GM10266 (cell line): ENCODE measurements at regions not wholly inside any gene's neighbourhood (a gene's known extent, or its start where the extent isn't known, plus 50 kb on each side); places are given as distances from the start of the nearest gene placed in this dataset.

Experiments used
- DNase-seq: peaks from one replicate; pipeline ENCODE4 v3.0.0; 2012; ENCODE audit errors: extremely low spot score
- CTCF ChIP-seq: IDR thresholded peaks from 2 replicates; pipeline ENCODE4 v1.5.1; 2012; ENCODE audit warnings: mild to moderate bottlenecking, low read depth; ENCODE audit not compliant: control insufficient read depth, insufficient read depth; ENCODE audit errors: missing control alignments

GRCh38 chr9:108704156-108704852 is 151.5 kb downstream of the ACTL7B start:
- no peak for TF ChIP-seq CTCF
- DNase-seq: no peak

- TF ChIP-seq CTCF: no peak
- DNase-seq: no peak
Observed at GRCh38 chr9:108703429-108703828, 152.4 kb downstream of the ACTL7B start.

- TF ChIP-seq CTCF: no peak
- no peak for DNase-seq
Observed at GRCh38 chr9:108702681-108703080, 153.1 kb downstream of the ACTL7B start.

GRCh38 chr9:108698801-108699200 is 157.0 kb downstream of the ACTL7B start:
- no peak for TF ChIP-seq CTCF
- DNase-seq: no peak

GRCh38 chr9:108698231-108698630 is 157.6 kb downstream of the ACTL7B start:
- TF ChIP-seq CTCF: no peak
- no peak for DNase-seq

- no peak for DNase-seq
- TF ChIP-seq CTCF: no peak
Observed at GRCh38 chr9:108696156-108696555, 159.6 kb downstream of the ACTL7B start.

- no peak for DNase-seq
- no peak for TF ChIP-seq CTCF
Observed at GRCh38 chr9:108694170-108694569, 161.6 kb downstream of the ACTL7B start.
